Astrocyte of the spinal cord (primary cell): ENCODE measurements at regions not wholly inside any gene's neighbourhood (a gene's known extent, or its start where the extent isn't known, plus 50 kb on each side); places are given as distances from the start of the nearest gene placed in this dataset.
A peak's percentile ranks its signal among the peaks of the same experiment; 100 is the strongest.

Experiments
- DNase-seq: peaks from one replicate; pipeline ENCODE4 v3.0.0; 2011; ENCODE audit warnings: low read depth, low spot score
- H3K4me3 ChIP-seq: 2 replicates; pipeline ENCODE4 v1.5.1; 2011; ENCODE audit warnings: low read depth, mild to moderate bottlenecking, low read length, moderate library complexity
- in situ Hi-C: cut with HindIII; loops from 2 replicates; pipeline ENCODE4 v1.10.0; 2017; ENCODE audit warnings: low sequenced_read_pairs
- TF ChIP-seq, protein P1 (sequence below): IDR thresholded peaks from 2 replicates; pipeline ENCODE4 v1.5.1; 2012; ENCODE audit warnings: low read depth, mild to moderate bottlenecking, low read length, inconsistent platforms

DNA sequence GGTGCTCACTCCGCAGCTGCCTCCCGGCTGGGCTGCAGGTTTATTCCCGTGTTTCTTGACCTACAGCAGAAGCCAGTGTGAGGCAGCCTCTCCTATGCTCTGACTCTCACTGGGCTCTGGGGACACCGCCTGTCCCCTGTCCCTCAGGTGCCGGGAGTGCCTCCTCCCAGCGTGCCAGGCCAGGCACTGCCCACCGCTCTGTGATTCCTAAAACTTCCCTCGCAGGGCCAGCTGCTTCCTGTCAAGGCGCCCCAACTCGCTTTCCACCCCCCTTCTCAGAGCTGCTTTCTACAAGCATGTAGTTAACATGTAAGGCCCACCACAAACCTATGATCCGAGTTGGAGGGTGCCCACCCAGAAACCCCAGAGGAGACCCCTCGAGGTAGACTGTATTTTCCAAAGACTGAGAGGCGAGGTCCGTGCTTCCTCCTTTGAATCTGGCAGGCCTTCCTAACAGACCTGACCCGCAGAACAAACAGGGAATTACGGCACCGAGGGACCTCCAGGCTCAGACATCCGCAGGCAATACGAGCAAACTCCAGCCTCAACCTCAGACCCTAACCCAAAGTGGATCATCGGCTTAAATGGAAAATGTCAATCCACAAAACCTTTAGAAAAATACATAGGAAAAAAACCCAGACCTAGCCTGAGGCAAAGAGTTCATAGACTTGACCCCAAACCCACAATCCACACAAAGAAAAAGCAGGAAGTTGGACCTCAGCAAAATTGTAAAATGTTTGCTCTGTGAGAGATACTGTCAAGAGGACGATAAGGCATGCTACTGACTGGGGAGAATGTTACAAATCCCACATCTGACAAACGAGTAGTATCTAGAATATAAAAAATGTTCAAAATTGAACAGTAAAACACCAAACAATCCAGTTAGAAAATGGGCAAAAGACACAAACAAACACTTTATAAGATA, 121.3 kb upstream of the IQSEC1 start:
- H3K4me3 ChIP-seq = no peak overlapping the region
- in situ Hi-C loops = no loop called here
- TF ChIP-seq, protein P1, sequence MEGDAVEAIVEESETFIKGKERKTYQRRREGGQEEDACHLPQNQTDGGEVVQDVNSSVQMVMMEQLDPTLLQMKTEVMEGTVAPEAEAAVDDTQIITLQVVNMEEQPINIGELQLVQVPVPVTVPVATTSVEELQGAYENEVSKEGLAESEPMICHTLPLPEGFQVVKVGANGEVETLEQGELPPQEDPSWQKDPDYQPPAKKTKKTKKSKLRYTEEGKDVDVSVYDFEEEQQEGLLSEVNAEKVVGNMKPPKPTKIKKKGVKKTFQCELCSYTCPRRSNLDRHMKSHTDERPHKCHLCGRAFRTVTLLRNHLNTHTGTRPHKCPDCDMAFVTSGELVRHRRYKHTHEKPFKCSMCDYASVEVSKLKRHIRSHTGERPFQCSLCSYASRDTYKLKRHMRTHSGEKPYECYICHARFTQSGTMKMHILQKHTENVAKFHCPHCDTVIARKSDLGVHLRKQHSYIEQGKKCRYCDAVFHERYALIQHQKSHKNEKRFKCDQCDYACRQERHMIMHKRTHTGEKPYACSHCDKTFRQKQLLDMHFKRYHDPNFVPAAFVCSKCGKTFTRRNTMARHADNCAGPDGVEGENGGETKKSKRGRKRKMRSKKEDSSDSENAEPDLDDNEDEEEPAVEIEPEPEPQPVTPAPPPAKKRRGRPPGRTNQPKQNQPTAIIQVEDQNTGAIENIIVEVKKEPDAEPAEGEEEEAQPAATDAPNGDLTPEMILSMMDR = no peak
- no peak for DNase-seq

DNA sequence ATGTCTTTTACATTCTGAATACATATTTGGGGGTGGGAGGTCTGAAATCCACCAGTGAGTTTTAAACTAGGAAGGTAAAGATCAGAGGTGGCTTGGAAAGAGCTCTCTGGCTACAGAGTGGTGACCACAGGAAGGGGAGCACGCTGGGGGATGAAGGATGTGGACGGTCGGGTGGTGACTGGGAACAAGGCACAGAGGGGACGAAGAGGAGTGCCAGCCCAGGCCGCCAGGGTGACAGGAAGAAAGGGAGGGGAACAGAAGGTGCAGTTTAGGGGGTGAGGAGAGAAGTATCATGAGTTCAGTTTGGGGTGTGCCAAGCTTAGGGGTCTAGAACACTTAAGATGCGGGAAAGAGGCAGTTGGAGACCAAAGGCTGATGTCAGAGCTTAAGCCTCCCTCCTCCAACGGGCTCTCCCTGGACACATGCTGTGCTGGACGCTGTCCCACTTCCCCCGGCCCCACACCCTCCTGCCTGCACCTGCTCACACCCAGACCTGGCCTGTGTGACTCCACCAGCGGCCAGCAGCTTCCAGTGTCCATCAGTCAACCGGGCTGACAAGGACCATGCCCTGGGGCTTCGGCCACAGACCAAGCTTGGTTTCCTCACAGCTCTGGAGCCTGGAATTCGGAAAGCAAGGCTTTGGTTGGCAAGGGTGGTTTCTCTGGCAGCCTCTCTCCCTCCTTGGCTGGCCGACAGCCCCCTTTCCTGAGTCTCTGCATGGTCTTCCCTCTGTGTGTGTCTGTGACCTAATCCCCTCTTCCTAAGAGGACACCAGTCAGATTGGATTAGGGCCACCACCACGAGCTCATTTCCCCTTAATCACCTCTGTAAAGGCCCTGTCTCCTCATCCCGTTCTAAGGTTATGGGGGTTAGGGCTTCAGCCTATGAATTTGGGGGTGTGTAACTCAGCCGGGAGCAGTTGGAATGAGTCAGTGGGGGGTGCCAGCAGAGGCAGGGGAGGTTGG, 120.4 kb upstream of the IQSEC1 start:
- DNase-seq = no peak
- in situ Hi-C loops = no loop called here
- TF ChIP-seq, protein P1 = no peak
- H3K4me3 ChIP-seq = no peak overlapping the region

DNA sequence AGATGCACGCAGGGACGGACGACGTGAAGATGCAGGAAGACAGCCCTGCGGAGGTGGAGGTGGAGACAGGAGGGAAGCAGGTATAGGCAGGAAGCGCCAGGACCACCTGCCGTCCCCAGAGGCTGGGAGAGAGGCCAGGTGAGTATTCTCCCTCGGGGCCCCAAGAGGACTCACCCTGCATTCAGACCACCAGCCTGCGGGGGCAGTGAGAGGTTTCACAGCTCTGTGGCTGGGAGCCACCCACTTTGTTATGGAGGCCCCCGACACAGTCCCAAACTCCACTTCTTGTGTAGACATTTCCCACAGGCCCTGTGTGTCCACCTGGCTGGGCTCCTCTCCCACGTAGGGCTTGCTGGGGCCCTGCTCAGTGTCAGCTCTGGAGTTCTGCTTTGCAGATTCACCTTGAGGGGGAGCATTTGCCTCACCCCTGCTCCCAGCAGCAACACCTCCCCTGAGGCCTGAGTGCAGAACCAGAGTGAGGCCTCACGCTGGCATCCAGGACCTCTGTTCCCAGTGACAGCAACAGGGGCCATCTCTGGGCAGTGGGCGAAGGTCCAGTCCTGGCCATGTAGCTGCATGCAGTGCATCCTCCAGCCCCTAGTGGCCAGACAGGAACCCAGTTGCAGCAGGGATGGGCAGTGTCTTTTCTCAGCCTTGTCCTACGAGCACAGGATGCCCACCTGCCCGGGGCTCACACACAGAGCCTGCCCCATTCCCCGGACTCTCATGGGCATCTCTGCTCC, 119.4 kb upstream of the IQSEC1 start:
- TF ChIP-seq, protein P1 = peak; percentile 54
- no peak overlapping the region for H3K4me3 ChIP-seq
- in situ Hi-C loops = no loop called here
- no peak for DNase-seq

DNA sequence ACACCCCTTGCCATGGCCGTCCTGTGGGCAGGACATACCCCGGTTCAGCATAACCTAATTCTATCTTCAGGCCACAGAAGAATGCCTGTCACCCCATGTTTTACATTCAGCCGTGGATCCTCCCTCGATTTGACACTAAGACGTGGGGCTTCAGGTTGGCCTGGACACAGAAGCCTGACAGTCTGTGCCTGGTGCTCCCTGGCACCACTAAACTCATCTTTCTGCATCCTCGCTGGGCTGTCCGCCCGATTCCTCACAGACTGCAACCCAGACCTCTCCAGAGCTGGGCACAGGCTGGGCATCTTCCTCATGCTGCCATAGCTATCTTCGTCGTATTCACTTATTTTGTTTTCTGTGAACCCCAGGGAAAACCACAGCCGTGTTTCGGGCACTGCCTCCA, 117.8 kb upstream of the IQSEC1 start:
- DNase-seq = no peak
- in situ Hi-C loops = no loop called here
- H3K4me3 ChIP-seq = no peak overlapping the region
- TF ChIP-seq, protein P1 = no peak

DNA sequence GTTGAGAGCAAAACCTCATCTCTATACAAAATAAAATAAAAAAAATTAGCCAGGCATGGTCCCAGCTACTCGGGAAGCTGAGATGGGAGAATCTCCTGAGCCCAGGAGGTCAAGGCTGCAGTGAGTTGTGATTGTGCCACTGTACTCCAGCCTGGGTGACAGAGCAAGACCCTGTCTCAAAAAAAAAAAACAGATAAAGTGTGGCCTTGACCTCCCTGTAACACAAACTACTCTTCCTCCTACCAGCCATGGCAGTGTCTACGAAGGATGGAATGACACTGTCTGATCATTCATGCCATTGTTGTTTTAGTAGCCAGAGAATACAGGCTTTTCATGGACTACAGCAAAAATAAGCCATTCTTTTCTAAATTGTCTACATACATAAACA, 117.1 kb upstream of the IQSEC1 start:
- no peak overlapping the region for H3K4me3 ChIP-seq
- in situ Hi-C loops = no loop called here
- TF ChIP-seq, protein P1 = no peak
- DNase-seq = no peak
